A549 (cell line): ENCODE measurements at regions not wholly inside any gene's neighbourhood (a gene's known extent, or its start where the extent isn't known, plus 50 kb on each side); places are given as distances from the start of the nearest gene placed in this dataset.
"Not testable (repeated sequence)": the region's sequence is repeated elsewhere in the genome, so short reads cannot be mapped to it uniquely, and the experiment has no call there.

Source experiments
- CEBPB ChIP-seq, 2 experiments: fragments of >200 bp in 1 of 2; sonication (Bioruptor Twin) in 1 of 2; formaldehyde crosslinking in 1 of 2; IDR thresholded peaks; 2 replicates each; pipeline ENCODE4 v1.6.1; 2012 to 2016
- EP300 ChIP-seq, 2 experiments: fragments of >200 bp; sonication (Bioruptor Twin); formaldehyde crosslinking; IDR thresholded peaks; 2 replicates in 1 of 2; 3 replicates in 1 of 2; pipeline ENCODE4 v1.6.1; 2016 to 2017
- HDAC2 ChIP-seq: fragments of 200-600 bp; sonication (generic); IDR thresholded peaks from 2 replicates; pipeline ENCODE4 v1.6.1; 2016
- JUNB ChIP-seq: fragments of >200 bp; sonication (Bioruptor Twin); formaldehyde crosslinking; IDR thresholded peaks from 2 replicates; pipeline ENCODE4 v1.6.1; 2016
- PHF8 ChIP-seq: fragments of 200-600 bp; sonication (generic); IDR thresholded peaks from 2 replicates; pipeline ENCODE4 v1.6.1; 2016; ENCODE audit warnings: low read depth, mild to moderate bottlenecking, antibody characterized with exemption, moderate library complexity, borderline replicate concordance
- POLR2A ChIP-seq: IDR thresholded peaks from 2 replicates; pipeline ENCODE4 v1.6.1; 2012; ENCODE audit warnings: mild to moderate bottlenecking, low read length
- POLR2AphosphoS2 ChIP-seq: conservative IDR thresholded peaks from 2 replicates; pipeline ENCODE4 v1.6.1; 2012; ENCODE audit warnings: low read length, improper control_type of control experiment, inconsistent platforms
- ZC3H11A ChIP-seq: fragments of 450-650 bp; IDR thresholded peaks from 2 replicates; pipeline ENCODE4 v1.6.1; 2014; ENCODE audit warnings: antibody characterized with exemption, mild to moderate bottlenecking
- TF ChIP-seq, protein P1 (sequence below): fragments of >200 bp; sonication (Bioruptor Twin); formaldehyde crosslinking; IDR thresholded peaks from 3 replicates; pipeline ENCODE4 v1.5.1; 2016
- TF ChIP-seq, protein P2 (sequence below): fragments of 150-350 bp; IDR thresholded peaks from 2 replicates; pipeline ENCODE4 v1.6.1; 2014; ENCODE audit warnings: low read depth, mild to moderate bottlenecking, low read length
- TF ChIP-seq, protein P3 (sequence below): IDR thresholded peaks from 2 replicates; pipeline ENCODE4 v1.6.1; 2012

GRCh38 chr10:45541032-45541431, 131.5 kb downstream of the ZFAND4 start:
- TF ChIP-seq, protein P1, sequence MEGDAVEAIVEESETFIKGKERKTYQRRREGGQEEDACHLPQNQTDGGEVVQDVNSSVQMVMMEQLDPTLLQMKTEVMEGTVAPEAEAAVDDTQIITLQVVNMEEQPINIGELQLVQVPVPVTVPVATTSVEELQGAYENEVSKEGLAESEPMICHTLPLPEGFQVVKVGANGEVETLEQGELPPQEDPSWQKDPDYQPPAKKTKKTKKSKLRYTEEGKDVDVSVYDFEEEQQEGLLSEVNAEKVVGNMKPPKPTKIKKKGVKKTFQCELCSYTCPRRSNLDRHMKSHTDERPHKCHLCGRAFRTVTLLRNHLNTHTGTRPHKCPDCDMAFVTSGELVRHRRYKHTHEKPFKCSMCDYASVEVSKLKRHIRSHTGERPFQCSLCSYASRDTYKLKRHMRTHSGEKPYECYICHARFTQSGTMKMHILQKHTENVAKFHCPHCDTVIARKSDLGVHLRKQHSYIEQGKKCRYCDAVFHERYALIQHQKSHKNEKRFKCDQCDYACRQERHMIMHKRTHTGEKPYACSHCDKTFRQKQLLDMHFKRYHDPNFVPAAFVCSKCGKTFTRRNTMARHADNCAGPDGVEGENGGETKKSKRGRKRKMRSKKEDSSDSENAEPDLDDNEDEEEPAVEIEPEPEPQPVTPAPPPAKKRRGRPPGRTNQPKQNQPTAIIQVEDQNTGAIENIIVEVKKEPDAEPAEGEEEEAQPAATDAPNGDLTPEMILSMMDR: not testable (repeated sequence)
- not testable (repeated sequence) for TF ChIP-seq HDAC2; CEBPB (IDR thresholded peaks at IDR 0.05); JUNB; EP300 (IDR thresholded peaks at IDR 0.05); PHF8; ZC3H11A; POLR2A; POLR2AphosphoS2
- TF ChIP-seq, protein P2, sequence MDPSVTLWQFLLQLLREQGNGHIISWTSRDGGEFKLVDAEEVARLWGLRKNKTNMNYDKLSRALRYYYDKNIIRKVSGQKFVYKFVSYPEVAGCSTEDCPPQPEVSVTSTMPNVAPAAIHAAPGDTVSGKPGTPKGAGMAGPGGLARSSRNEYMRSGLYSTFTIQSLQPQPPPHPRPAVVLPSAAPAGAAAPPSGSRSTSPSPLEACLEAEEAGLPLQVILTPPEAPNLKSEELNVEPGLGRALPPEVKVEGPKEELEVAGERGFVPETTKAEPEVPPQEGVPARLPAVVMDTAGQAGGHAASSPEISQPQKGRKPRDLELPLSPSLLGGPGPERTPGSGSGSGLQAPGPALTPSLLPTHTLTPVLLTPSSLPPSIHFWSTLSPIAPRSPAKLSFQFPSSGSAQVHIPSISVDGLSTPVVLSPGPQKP: not testable (repeated sequence)
- TF ChIP-seq, protein P3, sequence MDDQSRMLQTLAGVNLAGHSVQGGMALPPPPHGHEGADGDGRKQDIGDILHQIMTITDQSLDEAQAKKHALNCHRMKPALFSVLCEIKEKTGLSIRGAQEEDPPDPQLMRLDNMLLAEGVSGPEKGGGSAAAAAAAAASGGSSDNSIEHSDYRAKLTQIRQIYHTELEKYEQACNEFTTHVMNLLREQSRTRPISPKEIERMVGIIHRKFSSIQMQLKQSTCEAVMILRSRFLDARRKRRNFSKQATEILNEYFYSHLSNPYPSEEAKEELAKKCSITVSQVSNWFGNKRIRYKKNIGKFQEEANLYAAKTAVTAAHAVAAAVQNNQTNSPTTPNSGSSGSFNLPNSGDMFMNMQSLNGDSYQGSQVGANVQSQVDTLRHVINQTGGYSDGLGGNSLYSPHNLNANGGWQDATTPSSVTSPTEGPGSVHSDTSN: not testable (repeated sequence)
